HFF-Myc (cell line): ENCODE measurements at regions not wholly inside any gene's neighbourhood (a gene's known extent, or its start where the extent isn't known, plus 50 kb on each side); places are given as distances from the start of the nearest gene placed in this dataset.

Experiments
- DNase-seq: peaks from one replicate; pipeline ENCODE4 v3.0.0-alpha.2; 2011; ENCODE audit warnings: low read depth; ENCODE audit errors: extremely low read depth
- H3K4me3 ChIP-seq: replicated peaks from 2 replicates; pipeline ENCODE4 v1.5.1; 2011; ENCODE audit warnings: low read depth, mild to moderate bottlenecking, control low read depth, low read length
- TF ChIP-seq, protein P1 (sequence below): IDR thresholded peaks from 2 replicates; pipeline ENCODE4 v1.5.1; 2012; ENCODE audit warnings: mild to moderate bottlenecking, low read depth, low read length, control low read depth; ENCODE audit errors: missing control alignments

DNA sequence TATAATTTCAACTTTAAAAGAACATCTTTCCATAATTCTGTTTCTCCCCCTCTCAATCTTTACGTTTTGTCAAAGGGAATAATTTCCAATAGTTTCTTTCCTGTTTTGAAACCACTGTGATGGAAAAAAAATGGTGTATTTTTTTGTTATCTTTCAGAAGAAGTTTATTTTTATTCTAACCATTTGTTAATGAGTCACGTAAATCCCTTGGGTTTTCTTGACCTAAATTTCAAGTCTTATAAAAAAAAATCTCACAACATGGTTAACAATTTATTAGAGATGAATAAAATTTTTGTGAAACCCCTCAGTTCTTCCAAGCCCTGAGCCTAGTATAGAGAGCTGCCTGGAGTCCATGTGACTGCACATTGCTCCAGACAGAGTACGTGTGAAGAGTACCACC lies 106.1 kb upstream of the FBXL17 start:
- TF ChIP-seq, protein P1, sequence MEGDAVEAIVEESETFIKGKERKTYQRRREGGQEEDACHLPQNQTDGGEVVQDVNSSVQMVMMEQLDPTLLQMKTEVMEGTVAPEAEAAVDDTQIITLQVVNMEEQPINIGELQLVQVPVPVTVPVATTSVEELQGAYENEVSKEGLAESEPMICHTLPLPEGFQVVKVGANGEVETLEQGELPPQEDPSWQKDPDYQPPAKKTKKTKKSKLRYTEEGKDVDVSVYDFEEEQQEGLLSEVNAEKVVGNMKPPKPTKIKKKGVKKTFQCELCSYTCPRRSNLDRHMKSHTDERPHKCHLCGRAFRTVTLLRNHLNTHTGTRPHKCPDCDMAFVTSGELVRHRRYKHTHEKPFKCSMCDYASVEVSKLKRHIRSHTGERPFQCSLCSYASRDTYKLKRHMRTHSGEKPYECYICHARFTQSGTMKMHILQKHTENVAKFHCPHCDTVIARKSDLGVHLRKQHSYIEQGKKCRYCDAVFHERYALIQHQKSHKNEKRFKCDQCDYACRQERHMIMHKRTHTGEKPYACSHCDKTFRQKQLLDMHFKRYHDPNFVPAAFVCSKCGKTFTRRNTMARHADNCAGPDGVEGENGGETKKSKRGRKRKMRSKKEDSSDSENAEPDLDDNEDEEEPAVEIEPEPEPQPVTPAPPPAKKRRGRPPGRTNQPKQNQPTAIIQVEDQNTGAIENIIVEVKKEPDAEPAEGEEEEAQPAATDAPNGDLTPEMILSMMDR = no peak
- DNase-seq = no peak

DNA sequence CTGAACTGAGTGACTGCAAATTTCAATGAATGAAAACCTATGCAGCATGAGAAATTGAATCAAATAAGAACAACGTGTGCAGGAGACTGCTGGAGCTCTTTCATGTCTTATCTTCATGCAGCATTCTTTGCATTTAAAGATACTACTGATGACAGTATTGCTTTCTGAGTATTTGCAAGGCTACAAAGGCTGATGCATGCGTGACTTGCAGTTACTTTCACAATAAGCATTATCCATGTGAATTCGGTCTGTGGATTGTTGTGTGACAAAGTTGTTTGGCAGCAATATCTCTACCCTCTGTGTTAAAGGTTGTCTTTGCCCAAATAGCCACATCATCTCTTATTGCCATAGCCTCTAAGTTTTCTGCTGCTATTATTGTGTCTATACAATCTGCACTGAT lies 102.1 kb upstream of the FBXL17 start:
- H3K4me3 ChIP-seq = no peak overlapping the region
- TF ChIP-seq, protein P1 = no peak
- DNase-seq = no peak

More for the DNA sequence above, 106.1 kb upstream of the FBXL17 start:
- no peak overlapping the region for H3K4me3 ChIP-seq

DNA sequence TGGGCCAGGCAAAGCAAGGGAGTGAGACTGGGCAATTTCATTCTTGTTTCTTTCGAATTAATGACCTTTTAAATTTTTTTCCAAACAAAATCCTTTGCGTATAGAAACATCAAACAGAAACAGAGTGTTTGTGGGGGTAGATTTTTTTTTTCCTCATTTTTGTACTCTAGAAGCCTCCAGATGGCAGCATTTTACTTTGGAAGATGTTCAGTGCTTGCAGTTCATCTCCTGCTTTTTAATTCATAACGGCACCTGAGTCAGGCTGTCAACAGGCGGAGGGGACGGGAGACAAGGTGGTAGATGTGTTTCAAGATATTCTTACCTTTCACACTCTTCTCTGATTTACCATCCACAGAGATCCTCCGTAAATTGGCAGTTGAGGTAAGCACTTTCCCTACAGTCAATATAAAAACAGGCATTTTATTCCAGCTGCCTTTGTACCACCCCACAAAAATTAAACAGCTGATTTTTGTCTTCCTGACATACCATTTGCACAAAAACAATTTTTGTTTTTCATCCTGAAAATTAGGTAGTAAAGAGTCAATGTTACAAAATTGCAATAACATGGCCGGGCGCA lies 99.5 kb upstream of the FBXL17 start:
- TF ChIP-seq, protein P1 = peak; percentile 13
- DNase-seq = no peak

DNA sequence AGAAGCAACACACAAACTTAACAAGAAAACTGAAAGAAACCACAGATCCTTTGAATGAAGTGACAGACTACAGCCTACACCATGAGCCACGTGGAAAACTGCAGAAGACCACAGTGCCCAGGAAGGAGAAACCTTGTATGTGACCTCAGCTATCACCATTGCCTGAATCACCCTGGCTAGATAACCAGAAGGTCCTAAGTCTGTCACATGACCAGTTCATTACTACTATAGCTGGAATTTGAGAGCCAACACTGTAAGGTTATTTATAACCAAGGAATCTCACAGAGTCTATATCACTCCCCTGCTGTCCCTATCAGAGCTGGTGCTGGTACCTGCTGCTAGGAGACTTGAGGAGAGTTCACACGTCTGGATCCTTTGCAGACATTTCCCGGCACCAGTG lies 90.3 kb upstream of the FBXL17 start:
- H3K4me3 ChIP-seq = no peak overlapping the region
- no peak for DNase-seq
- TF ChIP-seq, protein P1 = no peak

More for the DNA sequence above, 99.5 kb upstream of the FBXL17 start:
- H3K4me3 ChIP-seq = no peak overlapping the region

DNA sequence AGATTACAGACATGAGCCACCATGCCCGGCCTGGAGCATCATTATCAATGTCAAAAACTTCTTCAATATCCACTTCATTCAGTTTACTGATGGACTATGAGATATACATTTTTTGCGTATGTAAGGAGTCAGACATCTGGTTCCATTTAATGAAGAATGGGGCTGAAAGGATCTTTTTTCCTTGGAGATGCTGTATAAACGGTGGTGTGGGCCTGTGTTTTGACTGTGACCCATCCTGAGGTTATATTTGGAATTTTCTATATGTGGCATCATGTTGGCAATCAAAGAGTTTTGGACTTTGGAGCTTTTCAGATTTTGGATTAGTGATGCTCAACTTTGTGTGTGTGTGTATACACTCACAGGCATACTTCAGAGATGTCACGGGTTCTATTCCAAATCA lies 85.7 kb upstream of the FBXL17 start:
- no peak overlapping the region for H3K4me3 ChIP-seq
- no peak for DNase-seq
- TF ChIP-seq, protein P1 = no peak

DNA sequence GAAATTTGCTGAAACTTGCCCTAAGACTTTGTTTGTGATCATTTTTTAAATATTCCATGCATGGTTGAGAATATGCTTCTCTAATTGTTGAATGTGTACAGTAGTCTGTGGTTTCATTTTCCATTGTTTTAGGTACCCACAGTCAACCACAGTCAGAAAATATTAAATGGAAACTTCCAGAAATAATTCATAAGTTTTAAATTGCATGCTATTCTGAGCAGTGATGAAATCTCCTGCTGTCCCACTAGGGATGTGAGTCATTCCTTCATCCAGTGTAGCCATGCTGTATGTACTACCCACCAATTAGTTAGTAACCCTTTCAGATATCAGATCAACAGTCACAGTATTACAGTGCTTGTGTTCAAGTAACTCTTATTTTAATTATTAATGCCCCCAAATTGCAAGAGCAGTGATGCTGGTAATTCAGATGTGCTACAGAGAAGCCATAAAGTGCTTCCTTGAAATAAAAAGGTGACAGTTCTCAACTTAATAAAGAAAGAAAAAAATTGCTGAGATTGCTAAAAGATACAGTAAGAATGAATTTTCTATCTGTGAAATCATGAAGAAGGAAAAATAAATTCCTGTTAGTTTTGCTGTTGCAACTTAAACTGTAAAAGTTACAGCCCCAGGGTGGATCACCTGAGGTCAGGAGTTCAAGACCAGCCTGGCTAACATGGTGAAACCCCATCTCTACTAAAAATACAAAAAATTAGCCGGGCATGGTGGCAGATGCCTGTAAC lies 79.9 kb upstream of the FBXL17 start:
- no peak overlapping the region for H3K4me3 ChIP-seq
- TF ChIP-seq, protein P1 = no peak
- DNase-seq = no peak
